D341Med (cell line): ENCODE measurements at regions not wholly inside any gene's neighbourhood (a gene's known extent, or its start where the extent isn't known, plus 50 kb on each side); places are given as distances from the start of the nearest gene placed in this dataset.

Experiments used
- DNase-seq: peaks from one replicate; pipeline ENCODE4 v3.0.0; 2012; ENCODE audit warnings: low spot score

GRCh38 chr1:2934156-2934540 is 87.1 kb upstream of the ACTRT2 start:
- DNase-seq: no peak

GRCh38 chr1:2934642-2935081 is 86.6 kb upstream of the ACTRT2 start:
- no peak for DNase-seq

DNA sequence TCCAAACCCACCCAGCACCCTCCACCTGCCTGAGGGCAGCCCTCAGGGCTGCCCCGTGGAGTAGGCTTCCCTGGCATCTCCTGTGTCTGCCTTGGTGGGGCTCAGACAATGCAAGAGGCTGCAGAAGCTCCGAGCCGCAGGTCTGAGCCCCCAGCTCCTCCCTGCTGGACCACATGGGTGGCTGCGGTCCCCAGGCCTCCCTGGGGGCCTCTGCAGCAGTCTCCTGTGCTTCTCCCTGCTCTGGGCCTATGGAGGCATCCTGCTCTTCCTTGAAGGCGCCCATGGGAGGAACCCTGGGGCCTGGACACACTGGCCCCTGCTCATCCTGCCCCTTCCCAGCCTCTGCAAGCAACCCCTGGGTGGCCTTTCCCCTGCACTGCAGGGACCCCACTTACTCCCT is 86.1 kb upstream of the ACTRT2 start:
- DNase-seq: no peak

- no peak for DNase-seq
These were observed 85.4 kb upstream of the ACTRT2 start for GRCh38 chr1:2935751-2936390.

- DNase-seq: no peak
These were observed 84.4 kb upstream of the ACTRT2 start for GRCh38 chr1:2936559-2937515.

DNA sequence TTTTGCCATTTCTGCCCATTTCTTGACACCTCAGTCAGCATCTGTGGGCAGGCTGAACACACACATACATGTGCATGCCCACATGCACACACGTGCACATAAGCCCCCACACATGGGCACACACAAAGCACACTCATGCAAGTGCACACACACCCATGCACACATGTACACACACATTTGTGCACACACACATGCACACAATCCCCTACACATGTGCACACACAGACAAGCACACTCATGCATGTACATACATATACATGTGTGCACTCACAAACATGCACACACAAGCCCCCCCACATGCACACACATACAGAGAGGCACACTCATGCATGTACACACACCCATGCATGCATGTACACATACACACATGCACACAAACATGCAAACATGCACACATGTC is 83.5 kb upstream of the ACTRT2 start:
- no peak for DNase-seq

- DNase-seq: no peak
These were observed 82.2 kb upstream of the ACTRT2 start for GRCh38 chr1:2939041-2939552.

DNA sequence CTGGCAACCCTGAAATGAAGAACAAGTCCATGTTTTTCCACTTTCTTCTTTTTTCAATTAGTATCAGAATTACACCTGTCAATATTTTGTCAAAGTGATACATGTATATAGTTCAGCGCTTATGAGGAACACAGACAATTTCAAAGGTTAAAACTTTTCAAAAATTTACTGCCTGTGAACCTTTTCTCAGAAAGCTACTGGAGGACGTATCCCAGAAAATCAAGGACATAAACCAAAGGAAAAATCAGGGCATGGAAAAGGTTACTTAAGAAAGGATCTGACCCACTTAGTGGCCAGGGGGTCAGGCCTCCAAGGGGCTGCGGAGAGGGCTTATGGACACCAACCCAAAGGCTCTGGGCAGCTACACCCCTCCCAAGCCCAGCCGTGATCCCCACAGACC is 81.1 kb upstream of the ACTRT2 start:
- DNase-seq: no peak

GRCh38 chr1:2941040-2941439 is 80.2 kb upstream of the ACTRT2 start:
- DNase-seq: no peak

DNA sequence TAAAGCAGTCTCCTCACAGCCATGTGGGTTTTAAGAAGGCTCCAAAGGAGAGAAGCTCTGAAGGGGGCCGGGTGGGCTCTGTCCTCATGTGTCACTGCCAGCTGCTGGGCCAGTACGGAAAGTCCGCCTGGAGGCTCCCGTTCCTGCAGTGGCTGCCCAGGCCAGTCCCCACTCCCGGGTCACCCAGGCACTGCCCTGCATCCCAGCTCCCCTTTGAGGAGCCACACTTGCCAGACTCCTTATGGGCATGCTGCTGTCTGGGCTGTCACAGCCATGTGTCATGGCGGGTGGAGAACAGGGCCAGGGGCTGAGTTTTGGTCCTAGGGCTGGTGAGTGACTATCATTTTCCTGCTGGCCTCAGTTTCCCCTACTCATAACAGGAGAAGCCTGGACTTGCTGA is 79.4 kb upstream of the ACTRT2 start:
- DNase-seq: no peak

GRCh38 chr1:2942410-2942809 is 78.9 kb upstream of the ACTRT2 start:
- DNase-seq: no peak

DNA sequence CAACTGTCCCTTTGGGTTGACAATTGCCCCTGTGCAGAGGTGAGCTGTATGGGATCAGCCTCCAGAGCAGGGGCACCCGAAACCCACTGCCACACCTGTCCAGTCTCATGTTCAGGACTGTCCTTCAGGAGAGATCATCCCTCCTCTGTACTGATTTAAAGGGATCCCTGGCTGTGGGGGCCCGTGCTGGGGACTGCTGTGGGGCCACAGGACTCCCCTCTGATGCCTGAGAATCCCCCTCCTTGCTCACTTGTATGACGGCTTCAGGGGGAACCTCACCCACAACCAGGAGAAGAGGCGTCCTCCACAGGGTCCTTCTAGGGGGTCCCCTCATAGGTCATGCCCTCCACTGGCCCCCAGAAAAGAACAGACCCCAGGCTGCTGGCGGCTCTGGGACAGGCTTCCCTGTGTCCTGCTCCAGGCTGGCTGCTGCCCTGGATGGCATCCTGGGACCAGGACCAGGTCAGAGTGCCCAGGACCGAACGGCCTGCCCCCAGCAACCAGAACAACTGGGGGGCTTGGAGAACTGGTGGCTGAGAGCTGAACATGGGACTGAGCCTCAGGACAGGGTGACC is 77.5 kb upstream of the ACTRT2 start:
- no peak for DNase-seq

- DNase-seq: no peak
These were observed 76.6 kb upstream of the ACTRT2 start for GRCh38 chr1:2944705-2945104.

- no peak for DNase-seq
These were observed 75.4 kb upstream of the ACTRT2 start for GRCh38 chr1:2945821-2946231.

- no peak for DNase-seq
These were observed 75.0 kb upstream of the ACTRT2 start for GRCh38 chr1:2946291-2946690.

DNA sequence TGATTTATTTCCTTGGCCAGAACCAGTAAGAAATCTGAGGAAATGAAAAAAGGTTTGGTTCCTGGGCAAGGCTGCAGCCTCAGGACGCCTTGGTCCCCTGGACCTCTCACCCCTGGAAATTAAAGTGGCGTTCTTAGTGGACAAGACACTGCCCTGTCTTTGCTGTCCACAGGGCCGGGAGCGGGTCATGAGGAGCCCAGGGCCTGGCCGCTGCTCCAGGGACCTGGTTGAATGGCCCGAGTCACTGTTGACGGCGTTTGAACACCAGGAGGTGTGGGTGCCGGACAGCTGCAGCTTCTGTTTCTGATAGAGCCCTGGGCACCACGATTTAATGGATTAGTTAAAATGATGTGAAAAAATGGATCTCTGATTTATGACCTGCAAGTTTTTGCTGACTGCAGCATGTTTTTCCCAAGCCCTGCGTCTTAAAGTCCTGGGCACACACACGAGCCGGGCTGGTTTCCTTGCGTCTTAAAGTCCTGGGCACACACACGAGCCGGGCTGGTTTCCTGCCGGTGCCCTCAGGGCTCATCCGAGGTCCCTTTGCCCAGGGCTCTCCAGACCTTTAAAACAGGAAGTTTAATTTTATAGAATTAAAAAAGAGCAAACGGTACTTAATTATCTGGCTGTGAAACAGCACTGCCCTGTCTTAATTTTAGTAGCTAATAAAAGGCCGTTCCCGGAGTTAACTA is 74.1 kb upstream of the ACTRT2 start:
- DNase-seq: no peak

DNA sequence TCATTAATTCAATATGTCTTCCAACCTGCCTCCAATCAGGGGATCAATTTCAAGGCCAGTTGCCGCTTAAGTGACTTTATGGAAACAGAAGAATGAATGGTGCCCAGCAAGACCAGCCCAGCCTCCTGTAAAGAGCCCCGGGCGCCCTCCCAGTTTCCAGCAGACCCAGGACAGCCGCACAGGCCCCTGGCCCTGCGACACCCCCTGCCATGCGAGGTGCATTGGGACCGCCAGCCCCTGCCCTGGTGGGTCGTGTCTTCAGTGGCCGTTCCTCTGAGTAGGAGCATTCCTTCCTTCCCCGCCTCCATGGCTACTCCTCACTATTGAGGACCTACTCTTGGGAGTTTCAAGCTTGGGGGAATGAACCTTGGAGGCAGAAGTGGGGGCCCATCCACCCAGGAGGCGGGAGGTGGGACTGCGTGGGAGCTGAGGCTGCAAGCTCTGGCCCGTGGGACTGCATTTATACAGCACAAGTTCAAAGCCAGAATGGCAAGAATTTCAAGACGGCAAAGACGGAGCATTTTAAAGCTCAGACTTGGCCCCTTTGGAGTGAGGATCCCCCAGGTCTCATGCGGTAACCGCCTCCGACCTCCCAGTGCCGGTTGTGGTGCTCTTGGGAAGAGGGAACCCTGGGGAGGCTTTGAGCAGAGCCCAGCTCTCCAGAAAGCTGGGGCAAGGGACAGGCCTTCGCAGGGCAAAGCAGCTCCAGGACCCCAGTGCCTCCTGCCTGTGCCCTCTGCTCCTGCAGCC is 73.1 kb upstream of the ACTRT2 start:
- no peak for DNase-seq

DNA sequence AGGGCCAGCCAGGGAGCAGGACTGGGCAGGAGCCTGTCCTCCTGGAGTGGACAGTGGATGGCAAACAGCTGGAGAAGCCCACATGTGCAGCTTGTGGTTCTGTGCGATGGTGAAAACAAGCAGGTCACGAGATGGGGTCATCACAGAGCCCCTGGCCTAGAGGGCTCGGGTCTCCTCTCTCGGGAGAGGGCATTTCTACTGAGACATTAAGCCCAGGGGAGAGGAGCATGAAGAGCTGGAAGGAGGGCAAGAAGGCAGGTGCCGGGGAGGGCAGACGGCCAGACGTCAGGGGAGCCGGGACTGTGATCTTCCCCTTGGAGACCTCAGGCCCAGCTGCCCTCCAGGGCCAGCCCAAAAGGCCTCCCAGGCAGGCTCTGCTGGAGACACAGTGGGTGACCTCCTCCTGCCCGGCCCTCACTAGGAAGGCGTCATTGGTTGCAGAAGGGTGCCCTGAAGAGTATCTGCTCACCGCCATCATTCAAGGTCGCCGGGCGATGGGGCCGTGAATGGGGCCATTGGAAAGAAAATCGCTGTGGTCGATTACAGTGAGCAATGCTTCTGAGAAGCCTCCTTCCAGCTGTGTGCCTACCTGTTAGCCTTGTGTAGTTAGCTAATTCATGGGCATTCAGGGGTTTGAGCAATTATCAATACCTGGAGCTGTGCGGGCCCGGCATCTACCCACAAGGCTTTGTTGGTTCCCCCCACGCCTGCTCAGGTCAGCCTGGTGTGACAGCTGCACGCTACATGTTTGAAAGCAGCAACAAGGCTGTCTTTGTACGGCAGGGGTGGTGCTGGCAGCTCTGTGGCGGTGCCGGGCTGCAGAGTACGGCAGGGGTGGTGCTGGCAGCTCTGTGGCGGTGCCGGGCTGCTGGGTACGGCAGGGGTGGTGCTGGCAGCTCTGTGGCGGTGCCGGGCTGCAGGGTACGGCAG is 72.3 kb upstream of the ACTRT2 start:
- DNase-seq: no peak

DNA sequence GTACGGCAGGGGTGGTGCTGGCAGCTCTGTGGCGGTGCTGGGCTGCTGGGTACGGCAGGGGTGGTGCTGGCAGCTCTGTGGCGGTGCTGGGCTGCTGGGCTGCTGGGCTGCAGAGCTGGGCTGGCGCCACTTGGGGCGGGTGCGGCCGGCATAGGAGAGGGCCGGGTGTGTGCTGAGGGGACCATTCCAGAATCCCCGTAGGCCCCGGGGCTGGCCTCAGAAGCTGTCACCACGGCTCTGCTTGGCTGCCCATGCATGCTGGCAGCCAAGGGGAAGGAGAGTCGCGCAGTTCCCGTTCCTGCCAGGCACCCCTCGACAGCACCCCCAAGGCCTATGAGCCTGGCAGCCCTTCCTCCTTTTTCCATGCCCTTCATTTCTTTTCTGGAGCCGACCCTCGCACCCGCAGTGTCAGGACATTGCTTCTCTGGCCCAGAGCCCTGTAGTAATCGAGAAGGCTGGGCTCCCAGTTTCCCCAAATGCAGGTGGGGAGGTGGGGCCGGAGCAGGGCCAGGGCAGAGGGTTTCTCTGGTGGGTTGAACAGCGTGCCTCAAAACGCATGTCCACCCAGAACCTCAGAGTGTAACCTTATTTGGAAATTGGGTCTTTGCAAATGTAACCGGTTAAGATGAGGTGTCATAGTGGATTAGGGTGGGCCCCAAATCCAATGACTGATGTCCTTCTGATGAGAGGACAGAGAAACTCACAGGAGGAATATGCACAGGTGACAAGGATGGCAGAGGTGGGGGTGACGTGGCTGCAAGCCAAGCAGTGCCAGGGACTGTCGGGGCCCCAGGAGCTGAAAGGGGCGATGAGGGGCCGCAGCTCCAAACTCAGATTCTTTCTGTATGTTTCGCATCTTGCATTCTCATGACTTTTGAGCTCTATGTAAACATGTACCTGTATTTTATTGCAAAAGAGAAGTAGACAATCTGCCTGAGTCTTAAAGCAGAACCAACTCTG is 71.0 kb upstream of the ACTRT2 start:
- no peak for DNase-seq
